ENCODE measurements at regions not wholly inside any gene's neighbourhood (a gene's known extent, or its start where the extent isn't known, plus 50 kb on each side); places are given as distances from the start of the nearest gene placed in this dataset.
A peak's percentile ranks its signal among the peaks of the same experiment; 100 is the strongest.
"Not testable (repeated sequence)": the region's sequence is repeated elsewhere in the genome, so short reads cannot be mapped to it uniquely, and the experiment has no call there.

GRCh38 chr3:159257954-159258353, 456.1 kb downstream of the MFSD1 start:
- no peak overlapping the region for H3K9ac ChIP-seq (ENCODE audit: low read depth in 2 of 2, low read length in 2 of 2)
- H3K27ac ChIP-seq, result no peak overlapping the region
- no peaks in the 10 kb centered on the region for H3K4me1 ChIP-seq
- TF ChIP-seq, protein P1, sequence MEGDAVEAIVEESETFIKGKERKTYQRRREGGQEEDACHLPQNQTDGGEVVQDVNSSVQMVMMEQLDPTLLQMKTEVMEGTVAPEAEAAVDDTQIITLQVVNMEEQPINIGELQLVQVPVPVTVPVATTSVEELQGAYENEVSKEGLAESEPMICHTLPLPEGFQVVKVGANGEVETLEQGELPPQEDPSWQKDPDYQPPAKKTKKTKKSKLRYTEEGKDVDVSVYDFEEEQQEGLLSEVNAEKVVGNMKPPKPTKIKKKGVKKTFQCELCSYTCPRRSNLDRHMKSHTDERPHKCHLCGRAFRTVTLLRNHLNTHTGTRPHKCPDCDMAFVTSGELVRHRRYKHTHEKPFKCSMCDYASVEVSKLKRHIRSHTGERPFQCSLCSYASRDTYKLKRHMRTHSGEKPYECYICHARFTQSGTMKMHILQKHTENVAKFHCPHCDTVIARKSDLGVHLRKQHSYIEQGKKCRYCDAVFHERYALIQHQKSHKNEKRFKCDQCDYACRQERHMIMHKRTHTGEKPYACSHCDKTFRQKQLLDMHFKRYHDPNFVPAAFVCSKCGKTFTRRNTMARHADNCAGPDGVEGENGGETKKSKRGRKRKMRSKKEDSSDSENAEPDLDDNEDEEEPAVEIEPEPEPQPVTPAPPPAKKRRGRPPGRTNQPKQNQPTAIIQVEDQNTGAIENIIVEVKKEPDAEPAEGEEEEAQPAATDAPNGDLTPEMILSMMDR (IDR thresholded peaks at IDR 0.05), result no peak
- H3K27me3 ChIP-seq, result no peaks in the 10 kb centered on the region
- no peaks in the 10 kb centered on the region for H3K36me3 ChIP-seq
- intact Hi-C loops (cut with DNase I), result loop anchor here (2.0 kb wide), 2 partner anchors 133 to 409 kb away; no protein-coding TSS in a partner anchor
- no peak for DNase-seq
- no peak overlapping the region for H3K4me3 ChIP-seq
- H3K9me3 ChIP-seq, result no peaks in the 10 kb centered on the region

GRCh38 chr3:159258934-159259333, 457.1 kb downstream of the MFSD1 start:
- Histone ChIP-seq H3K4me3 (no peak overlapping the region), H3K27ac (no peak overlapping the region), H3K4me1 (no peaks in the 10 kb centered on the region), H3K9ac (ENCODE audit: low read depth in 2 of 2, low read length in 2 of 2) (no peak overlapping the region), H3K27me3 (no peaks in the 10 kb centered on the region), H3K9me3 (no peaks in the 10 kb centered on the region), H3K36me3 (no peaks in the 10 kb centered on the region)
- intact Hi-C loops (cut with DNase I), result loop anchor here (2.0 kb wide), 1 partner anchor 410 kb away; no protein-coding TSS in a partner anchor
- TF ChIP-seq, protein P1 (IDR thresholded peaks at IDR 0.05), result no peak
- no peak for DNase-seq

DNA sequence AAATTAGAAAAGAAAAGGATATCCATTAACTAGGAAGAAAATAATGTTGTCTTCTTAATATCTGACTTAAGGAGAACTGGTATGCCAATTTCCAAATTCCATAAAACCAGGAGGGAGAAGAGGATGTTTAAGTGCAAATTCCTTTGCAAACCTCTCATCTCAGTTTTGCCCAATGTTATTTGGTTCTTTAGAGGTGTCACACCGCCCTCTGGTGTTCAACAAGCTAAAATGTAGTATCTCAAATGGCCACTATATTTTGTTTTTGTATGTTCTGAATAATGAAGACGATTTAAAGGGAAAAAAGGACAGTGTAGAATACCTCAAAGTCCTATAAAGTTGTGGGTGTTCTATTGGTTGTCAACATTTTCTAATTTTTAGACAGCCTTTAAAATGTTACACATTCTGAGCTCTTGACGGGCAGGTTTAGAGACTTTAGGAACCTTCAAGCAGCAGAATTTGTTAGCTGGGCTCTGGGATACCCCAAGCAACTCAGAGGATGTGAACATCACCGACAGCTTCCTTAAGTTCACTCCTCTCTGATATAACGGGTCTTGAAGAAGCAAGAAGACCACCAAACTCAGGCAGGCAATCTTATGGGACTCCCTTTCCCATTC, 458.3 kb downstream of the MFSD1 start:
- Histone ChIP-seq H3K27ac (no peak overlapping the region), H3K27me3 (no peaks in the 10 kb centered on the region), H3K36me3 (no peaks in the 10 kb centered on the region), H3K4me1 (no peaks in the 10 kb centered on the region), H3K4me3 (no peak overlapping the region), H3K9me3 (no peaks in the 10 kb centered on the region), H3K9ac (ENCODE audit: low read depth in 2 of 2, low read length in 2 of 2) (no peak overlapping the region)
- peak; percentile 58 for DNase-seq
- intact Hi-C loops (cut with DNase I), result loop anchor here (5.0 kb wide), 2 partner anchors 547 to 747 kb away; no protein-coding TSS in a partner anchor
- TF ChIP-seq, protein P1 (IDR thresholded peaks at IDR 0.05), result peak; percentile 47

- H3K4me1 ChIP-seq, H3K27ac ChIP-seq: not testable (repeated sequence)
Observed at GRCh38 chr3:159261333-159261732, 459.5 kb downstream of the MFSD1 start.

DNA sequence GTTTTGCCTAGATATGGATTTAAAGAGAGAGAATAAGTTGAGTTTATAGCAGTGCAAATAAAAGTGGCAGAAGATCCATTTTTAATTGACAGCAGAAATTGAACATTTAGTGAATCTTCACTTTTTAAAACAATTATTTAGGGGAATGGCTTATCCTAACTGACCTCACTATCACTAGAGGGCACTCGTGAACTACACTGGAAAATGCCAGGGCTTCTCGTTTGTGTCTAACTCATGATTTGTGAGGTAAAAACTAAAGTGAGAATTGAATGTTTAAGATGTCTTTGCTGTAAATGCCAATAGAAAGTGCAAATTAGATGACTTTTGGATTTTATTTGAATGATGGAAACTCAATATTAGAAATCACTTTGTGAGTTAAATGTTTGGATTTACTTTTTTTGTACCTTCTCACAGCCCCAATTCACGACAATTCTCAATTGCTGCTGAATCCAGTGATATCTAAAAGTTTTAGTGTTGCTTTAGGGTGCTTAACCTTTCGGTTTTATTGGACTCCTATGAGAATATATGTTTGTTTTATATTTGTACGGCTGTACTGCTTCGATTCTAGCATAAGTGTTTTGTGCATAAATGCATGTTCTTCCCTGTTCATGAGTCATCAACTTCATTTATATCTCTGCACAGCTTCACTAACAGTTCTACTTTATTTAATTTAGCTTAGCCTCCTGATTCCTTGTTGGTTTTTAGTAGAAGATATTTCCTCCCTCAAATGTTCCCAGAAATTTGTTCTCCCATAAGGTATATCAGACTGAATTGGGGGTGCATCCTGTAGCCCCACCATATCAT, 462.1 kb downstream of the MFSD1 start:
- TF ChIP-seq, protein P1 (IDR thresholded peaks at IDR 0.05), result peak; percentile 52
- DNase-seq, result no peak
- intact Hi-C loops (cut with DNase I), result loop anchor here (5.0 kb wide), 2 partner anchors 543 to 743 kb away; no protein-coding TSS in a partner anchor
- H3K36me3 ChIP-seq, result no peaks in the 10 kb centered on the region
- H3K27me3 ChIP-seq, result no peaks in the 10 kb centered on the region
- no peak overlapping the region for H3K9ac ChIP-seq (ENCODE audit: low read depth in 2 of 2, low read length in 2 of 2)
- no peaks in the 10 kb centered on the region for H3K4me1 ChIP-seq
- H3K9me3 ChIP-seq, result no peaks in the 10 kb centered on the region
- no peak overlapping the region for H3K27ac ChIP-seq
- no peak overlapping the region for H3K4me3 ChIP-seq

More at GRCh38 chr3:159261333-159261732, 459.5 kb downstream of the MFSD1 start:
- not testable (repeated sequence) for H3K4me3 ChIP-seq; H3K9ac ChIP-seq (ENCODE audit: low read depth in 2 of 2, low read length in 2 of 2); H3K27me3 ChIP-seq; DNase-seq; H3K9me3 ChIP-seq; H3K36me3 ChIP-seq
- intact Hi-C loops (cut with DNase I), result loop anchor here (5.0 kb wide), 2 partner anchors 546 to 746 kb away; no protein-coding TSS in a partner anchor

Data from colonic mucosa (tissue), 4 donors.